COLO829 (cell line): ENCODE measurements at regions not wholly inside any gene's neighbourhood (a gene's known extent, or its start where the extent isn't known, plus 50 kb on each side); places are given as distances from the start of the nearest gene placed in this dataset.
"Not testable (repeated sequence)": the region's sequence is repeated elsewhere in the genome, so short reads cannot be mapped to it uniquely, and the experiment has no call there.

Source experiments
- DNase-seq: peaks from one replicate; pipeline ENCODE4 v3.0.0; 2012; ENCODE audit warnings: low spot score

DNA sequence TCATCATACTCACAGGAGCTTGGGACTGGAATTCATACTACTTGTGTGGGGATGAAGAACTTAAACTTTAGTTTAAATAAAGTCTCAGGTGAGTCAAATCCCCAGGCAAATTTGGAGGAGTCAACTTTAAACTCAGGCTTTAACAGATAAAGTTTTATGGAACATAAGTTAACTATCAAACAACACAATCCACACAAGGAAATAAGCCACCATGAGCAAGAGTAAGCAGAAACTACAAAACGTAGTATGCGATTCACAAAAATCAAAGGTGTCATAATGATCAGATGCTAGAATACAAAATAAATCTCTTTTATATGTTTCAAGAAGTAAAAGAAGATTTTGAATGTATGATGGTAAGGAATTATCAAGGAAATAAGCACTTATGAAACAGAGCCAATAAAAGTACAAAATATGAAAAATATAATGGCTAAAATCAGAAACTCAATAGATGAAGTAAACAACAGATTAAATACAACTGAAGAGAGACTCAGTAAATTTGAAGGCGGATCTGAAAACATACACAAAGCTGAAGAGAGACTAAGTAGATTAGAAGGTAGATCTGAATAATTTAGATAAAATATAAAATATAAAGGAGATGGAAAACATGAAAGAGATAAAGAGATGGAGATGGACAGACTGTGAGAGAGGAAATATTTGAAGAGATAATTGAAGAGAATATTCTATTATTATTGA lies 97.5 kb upstream of the TWIST2 start:
- DNase-seq = no peak

DNA sequence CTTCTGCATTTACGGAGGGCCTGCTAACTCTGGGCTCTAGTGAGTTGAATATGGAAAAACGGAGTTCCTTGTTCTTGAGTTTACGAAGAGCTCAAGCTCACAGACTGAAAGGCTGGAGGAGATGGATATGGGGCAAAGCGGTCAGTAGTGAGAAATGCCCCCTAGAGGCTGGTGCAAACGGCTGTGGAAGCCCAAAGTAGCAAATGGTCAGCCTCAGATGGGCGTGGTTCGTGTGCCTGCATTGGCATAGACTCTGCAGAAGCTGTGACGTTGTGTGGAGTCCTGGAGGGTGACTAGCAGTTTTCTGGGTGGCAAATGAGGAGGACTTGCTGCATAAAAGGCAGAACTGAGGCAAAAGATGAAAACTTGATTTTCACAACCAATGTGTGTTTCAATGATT lies 93.6 kb upstream of the TWIST2 start:
- DNase-seq = no peak

DNA sequence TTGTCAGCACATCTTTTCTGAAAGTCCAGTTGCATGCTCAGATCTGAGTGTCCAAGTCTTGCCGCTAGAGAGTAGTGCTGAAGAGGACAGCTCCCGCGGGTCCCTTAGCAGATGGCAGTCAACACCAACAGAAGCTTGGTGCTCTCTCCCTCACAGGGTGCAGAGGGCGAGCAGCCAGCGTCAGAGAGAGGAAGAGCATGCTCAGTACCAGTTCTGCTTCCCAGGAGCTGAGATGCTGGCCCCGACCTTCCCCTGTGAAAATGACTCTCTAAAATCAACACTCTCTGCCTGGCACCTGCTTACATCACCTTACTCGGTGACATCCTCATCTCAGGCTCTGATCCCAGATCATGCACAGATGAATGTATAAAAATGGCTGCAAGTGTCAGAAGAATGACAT lies 86.0 kb upstream of the TWIST2 start:
- no peak for DNase-seq

DNA sequence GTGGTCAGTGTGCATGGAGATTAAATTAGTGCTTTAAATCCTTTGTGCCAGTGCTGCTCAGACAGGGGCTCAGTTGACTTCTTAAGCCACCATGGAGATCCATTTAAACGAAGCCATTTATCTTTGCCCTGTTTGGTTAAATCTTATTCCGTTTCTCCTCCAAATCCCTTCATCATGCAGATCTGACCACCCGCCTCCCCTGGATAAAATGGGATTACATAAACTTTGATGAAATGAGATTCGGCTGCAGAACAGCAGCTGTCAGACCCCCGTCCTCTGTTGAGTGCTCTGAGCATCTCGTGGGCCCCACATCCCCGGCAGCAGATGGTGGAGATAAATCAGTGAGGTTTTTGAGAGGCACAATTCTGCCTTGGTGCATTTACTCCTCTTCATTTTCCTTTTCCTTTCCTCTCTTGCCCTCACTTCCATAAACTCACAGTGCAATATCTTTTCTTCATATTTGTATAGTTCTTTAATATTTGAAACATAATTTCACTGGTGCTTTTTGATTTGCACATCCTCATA lies 84.4 kb upstream of the TWIST2 start:
- no peak for DNase-seq

DNA sequence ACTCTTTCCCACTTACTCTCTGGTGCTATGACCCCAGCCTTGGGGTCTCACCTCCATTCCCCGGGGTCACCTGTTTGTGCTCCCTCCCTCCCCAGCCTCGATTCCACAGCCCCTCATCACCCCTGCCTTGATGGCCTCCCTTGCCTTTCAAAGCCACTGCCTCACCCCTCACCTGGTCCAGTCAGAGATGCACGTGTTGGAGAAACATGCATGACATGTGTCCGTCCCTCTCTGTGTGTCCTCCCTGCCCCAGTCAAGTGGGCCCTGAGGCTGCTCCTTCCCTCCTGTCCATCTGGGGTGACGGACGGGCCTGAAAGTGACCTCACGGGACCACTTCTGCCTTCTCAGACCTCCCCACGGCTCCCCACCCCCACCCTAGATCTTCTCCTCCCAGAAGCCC lies 82.3 kb upstream of the TWIST2 start:
- DNase-seq = no peak

DNA sequence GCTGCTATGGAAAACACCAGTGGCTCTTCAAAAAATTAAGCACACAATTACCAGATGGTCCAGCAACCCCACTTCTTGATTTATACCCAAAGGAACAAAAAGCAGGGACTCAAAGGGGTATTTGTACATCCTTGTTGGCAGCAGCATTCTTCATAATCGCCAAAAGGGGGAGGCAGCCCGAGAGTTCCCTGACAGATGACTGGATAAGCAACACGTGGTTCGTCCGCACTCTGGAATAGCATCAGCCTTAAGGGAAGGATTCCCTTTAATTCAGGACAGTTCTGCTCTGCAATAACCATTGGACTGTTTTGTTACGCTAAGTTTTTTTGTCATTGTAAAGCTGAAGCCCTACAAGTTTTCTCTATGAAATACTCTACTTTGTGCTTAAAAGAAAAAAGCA lies 76.7 kb upstream of the TWIST2 start:
- DNase-seq = peak; percentile 16

DNA sequence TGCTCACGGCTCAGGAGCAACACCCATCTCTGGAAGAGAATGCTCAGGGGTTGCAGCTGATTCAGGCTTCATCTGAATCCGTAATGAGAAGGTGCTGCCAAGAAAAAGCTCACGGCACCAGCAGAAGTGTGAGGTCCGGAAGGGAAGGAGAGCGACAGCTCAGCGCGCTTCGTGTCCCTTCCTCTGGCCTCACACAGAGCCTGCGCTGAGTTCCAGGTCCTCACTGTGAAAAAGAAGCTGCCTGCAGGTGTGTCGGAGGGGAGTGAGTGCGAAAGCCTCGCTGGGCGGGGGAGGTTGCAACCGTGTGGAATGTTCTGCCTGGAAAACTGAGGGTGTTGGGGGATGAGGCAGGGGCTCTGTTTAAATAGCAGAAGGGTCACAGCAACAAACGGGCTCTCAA lies 76.2 kb upstream of the TWIST2 start:
- no peak for DNase-seq

DNA sequence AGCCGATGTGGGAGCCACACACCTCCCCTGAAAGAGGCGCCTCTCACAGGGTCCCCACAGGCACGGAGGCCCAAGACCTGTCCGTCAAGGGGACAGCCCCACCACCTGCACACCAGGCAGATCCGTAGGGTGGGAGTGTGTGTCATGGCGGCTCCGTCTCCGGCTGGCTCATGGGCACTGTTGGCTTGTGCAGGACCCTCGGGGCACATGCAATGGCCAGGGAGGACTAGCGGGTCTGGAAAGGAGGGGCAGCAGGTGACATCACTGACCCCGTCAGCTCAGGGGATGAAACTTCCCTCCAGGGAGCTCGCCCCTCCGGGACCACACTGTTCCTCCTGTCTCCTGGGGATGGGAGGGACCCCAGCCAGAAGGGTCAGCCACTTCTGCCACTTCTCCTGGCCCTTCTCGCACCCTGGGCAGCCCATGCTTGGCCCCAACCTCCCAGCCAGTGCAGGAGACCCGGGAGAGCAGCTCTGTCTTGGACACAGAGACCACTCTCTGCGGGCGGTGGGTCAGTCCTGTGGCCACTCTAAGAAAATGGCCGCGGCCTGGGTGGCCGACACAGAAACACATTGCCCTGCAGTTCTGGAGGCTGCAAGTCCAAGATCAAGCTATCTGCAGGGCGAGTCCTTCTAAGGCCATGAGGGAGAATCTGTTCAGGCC lies 75.1 kb upstream of the TWIST2 start:
- no peak for DNase-seq

DNA sequence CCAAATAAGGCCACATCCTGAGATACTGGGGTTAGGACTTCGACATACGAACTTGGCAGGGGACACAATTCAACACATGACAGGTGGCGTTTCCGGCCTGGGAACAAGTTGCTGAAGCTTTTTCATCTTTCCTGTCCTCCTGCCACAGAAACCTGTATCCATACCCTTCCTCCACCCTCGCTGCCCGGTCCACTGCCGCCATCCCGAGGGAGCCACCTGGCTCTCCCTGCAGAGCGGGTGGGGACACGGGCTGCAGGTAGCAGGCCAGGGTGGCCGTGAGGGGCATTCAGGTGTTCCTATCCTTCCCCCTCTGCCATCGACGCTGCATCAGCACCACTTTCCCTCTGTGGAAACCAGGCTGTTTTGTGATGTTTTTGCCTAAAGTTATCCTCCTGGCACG lies 74.4 kb upstream of the TWIST2 start:
- no peak for DNase-seq

DNA sequence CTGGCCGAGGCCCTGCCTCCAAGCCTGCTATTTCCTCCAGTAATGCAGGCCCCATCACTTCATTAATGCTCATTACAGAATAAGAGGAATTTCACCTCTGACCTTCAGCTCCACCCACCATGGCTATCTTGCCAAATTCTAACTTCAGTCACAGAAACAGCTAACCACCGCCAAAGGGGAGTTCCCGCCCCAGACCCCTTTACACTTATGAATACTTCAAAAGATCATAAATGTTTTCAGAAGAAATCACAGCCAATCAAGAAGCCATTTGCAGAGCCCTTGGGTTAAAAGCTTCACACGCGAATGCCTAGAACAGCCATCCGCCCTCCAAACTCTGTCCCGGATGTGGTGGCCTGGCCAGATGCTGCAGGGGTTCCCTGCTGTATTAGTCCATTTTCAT lies 73.8 kb upstream of the TWIST2 start:
- DNase-seq = no peak

DNA sequence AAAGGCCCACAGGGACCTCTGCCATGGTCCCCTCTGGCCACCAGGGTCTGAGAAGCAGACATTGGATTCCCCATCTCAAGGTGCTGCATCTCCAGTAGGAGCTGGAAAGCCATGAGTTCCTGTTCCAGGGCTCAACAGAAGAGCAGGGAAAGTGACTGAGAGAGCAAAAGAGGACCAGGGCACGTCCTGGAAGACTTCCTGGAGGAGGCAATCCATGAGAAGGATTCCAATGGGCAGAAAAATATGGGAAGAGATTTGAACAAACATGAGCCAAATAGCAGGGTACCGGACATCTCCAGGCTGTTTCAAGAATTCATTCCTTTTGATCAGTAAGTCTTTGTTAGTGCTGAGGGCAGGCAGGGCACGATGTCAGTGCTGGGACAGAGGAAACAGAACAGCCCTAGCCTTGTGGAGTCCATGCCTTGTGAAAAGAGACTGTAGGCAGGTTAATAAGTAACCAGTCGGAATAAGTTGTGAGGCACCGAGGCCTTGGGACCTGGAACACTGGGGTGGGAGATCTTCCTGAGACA lies 72.8 kb upstream of the TWIST2 start:
- DNase-seq = no peak

DNA sequence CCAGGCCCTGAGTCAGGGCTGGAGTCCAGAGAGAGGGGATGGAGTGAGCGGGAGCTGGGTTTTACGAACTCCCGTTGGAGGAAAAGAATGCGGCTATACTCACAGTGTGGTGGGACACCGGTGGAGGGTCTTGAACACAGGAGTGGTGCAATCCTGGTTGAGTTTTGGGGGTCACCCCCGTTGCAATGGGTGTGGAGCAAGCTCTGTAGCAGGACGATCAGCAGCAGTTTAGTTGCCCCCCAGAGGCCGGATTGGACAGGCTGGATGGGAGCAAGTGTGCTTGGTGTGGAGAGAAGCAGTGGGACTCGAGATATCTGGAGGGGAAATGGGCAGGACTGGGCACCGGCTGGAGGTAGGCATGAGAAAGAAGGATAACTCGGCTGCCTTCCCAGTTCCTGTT lies 72.3 kb upstream of the TWIST2 start:
- no peak for DNase-seq

DNA sequence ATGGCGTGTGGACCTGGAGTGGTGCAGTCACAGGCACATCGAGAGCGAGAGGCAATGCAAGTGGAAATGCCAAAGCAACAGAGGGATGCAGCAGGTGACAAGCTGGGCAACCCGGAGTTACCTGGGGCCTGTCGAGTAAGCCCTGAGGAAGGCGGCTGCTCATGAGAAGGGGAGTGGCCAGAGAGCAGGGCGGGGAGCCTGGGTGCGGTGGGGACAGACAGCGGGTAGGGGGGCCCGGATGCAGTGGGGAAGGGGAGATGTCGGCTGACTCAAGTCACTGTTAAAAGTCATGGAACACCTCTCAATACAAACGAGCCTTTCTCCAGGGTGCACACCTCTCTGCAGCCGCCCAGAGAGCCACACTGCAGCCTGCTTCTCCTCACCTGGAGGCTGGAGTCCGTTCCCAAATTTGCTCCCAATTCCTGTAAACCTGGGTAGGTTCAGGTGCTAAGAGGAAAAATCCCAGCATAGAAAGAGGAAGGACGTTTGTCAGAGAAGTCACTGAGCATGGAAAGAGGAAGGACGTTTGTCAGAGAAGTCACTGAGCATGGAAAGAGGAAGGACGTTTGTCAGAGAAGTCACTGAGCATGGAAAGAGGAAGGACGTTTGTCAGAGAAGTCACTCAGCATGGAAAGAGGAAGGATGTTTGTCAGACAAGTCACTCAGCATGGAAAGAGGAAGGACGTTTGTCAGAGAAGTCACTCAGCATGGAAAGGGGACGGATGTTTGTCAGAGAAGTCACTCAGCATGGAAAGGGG lies 71.7 kb upstream of the TWIST2 start:
- no peak for DNase-seq

DNA sequence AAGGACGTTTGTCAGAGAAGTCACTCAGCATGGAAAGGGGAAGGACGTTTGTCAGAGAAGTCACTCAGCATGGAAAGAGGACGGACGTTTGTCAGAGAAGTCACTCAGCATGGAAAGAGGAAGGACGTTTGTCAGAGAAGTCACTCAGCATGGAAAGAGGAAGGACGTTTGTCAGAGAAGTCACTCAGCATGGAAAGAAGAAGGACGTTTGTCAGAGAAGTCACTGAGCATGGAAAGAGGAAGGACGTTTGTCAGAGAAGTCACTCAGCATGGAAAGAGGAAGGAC lies 71.2 kb upstream of the TWIST2 start:
- not testable (repeated sequence) for DNase-seq

DNA sequence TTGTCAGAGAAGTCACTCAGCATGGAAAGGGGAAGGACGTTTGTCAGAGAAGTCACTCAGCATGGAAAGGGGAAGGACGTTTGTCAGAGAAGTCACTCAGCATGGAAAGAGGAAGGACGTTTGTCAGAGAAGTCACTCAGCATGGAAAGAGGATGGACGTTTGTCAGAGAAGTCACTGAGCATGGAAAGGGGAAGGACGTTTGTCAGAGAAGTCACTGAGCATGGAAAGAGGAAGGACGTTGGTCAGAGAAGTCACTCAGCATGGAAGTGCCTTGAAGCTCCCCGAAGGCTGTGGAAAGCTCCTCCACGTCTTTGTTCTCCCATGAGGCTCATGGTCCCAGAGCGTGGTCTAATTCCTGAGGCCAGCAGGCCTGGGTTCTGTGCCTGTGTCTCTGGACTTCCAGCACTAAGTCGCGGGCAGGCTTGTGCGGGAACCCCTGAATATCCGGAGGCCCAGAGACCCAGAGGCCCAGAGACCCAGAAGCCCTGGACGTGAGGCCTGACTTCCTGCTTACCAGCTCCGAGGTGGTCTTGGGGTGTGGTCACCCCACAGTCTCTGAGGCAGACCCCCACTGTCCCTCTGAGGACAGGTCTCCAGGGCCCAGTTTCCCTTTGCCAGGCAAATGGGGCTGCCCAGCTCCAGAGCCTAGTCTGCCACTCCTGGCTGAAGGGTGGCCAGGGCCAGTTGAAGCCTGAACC lies 70.4 kb upstream of the TWIST2 start:
- no peak for DNase-seq

DNA sequence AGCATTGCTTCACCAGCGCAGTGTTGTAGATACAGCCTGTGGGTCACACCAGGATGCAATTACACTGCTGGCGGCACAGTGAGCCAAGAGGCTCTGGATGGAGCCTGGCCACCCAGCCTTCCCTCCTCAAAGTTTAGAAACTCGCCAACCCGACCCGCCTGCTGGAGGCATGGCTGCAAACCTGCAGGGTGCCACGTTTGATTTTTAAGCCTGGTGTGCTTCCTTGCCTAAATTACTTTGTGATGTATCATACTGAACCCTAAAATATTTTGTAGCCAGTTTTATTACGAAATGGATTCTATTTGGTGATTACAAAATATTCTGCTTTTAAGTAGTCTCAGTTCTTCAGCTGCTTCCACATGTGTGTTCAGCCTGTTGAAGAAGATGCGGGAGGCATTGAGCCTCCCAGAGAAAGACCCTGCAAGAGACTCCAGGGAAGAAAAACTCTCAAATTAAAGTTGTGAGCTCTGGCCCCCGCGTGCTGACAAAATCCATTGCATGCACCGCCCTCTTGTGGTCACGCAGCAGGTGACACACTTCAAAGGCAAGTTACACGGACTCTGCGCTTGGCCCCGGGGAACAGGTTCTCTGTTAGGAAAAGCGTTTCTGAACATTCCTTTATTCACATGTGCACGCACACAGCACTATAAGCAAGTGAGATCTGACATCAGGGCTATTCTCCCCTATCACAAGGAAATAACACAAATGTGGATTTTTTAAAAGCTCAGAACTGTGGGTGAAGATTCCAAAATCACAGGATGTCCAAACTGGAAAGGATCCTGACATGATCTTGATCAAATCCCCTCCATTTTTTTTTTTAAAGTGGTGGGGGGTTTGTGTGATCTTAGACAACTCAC lies 63.0 kb upstream of the TWIST2 start:
- DNase-seq = peak; percentile 49

DNA sequence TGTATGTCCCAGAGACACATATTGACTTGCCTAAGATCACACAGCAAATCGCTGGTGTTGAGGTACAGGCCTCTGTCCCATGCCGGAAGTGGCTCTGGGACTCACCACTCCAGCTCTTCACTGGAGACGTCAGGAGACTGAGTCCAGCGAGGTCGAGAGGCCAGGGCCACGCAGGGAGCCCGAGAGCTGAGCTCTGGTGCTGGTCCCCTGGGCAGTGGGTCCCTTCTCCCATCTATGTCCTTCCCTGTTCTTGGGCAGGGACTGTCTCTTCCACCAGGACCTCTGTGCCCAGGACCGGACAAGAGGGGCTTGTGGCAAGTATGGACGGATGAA lies 62.4 kb upstream of the TWIST2 start:
- no peak for DNase-seq

DNA sequence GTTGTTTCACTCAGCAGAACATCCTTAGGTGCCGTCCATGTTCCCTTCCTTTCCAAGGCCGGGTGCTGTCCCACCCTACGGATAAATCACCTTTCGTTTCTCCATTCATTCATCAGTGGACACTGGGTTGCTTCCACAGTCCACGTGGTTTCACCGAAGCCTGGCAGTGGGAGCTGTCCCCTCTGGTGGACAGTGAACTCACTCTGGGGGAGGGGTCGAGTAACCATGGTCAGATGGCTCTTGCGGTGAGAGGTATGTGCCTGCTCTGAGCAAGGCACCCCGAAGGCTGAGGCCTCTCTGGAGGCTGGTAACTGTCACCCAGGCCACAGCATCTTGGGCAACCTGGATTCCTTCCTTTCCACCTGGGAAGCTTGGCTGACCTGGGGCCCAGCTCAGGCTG lies 61.5 kb upstream of the TWIST2 start:
- DNase-seq = no peak

DNA sequence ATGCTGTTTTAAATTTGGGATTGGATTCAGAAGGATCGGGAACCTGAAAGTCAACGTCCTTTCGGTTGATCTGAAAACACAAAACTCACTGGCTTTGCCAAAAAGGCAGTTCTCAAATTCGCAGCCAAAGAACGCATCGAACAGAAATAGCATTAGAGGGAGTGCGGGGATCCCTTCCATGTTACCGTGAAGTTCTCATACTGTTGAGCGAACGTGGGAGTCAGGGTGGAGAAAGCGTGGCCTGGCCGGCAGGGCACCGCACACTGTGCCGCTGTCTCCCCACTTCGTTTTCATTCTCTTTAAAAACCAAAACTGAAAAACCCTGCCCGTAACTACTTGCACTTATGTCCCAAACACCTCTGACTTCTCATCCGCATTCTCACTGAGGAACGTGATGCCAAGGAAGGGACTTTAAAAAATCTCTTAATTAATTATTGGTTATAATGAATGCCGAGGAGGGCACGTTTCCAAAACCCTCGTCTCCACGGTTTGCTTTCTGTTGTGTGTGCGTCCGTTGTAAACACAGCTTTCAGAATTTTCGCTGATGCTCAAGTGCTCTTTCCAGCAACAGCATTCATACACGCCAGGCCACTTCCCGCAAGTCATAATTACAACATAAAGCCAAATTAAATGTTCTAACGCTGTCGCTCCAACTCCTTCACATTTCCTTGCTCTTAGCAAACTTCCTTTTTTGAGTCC lies 60.9 kb upstream of the TWIST2 start:
- no peak for DNase-seq

DNA sequence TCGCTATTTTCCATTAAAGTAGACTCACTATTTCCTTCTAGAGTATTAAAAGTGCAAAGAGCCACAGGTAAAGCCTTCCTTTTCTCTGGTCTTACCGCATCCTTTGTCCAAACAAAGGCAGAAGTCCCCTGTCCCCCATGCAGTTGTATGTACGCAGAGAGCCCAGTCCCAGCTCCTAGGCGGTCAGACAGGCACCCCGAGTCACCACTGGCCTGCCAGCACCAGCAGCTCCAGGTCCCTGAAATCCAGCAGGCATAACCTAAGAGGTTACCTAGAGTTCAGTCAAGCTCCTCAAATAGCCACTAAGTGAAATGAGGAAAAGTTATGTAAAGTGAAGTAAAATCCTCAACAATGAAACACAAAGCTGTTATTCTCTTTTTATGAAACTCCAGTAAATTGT lies 60.4 kb upstream of the TWIST2 start:
- no peak for DNase-seq

DNA sequence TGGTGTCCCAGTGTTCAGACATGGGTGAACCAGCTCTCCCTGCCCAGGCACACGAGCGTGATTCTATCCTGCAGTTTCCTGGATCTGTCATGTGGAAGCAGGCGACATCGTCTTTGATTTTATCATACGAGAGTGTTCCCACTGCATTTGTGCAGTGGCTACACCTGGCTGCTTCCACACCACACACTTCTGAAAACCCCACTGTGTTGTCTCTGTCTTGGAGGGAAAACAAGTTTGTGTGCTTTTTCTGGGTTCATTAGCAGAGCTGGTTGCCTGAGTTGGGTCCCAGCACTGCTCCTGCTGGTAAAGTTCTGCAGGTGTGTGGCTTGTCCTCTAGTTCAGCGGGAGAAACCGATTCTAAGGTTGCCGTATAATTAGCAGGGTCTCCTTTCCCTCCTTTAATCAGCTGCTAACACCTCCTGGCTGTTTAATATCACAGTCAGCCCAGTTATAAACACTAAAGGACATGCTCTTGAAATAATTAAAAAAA lies 58.5 kb upstream of the TWIST2 start:
- no peak for DNase-seq
